A549 (cell line): ENCODE measurements at regions not wholly inside any gene's neighbourhood (a gene's known extent, or its start where the extent isn't known, plus 50 kb on each side); places are given as distances from the start of the nearest gene placed in this dataset.

Experiments used
- ATAC-seq, 2 experiments: fragments of 200-7000 bp in 1 of 2; fragments of >200 bp in 1 of 2; cut with Nextera tagmentation in 1 of 2; cut with Tn5 transposase in 1 of 2; 3 replicates each; pipeline versions ENCODE4 v1.8.0 to v1.9.1; 2018 to 2020; ENCODE audit warnings: mild to moderate bottlenecking in 1 of 2, moderate library complexity in 1 of 2
- CTCF ChIA-PET: fragments of 300-600 bp; sonication (Branson Sonifier 250); formaldehyde crosslinking; extraction: SDS; loops from one replicate; lab custom pipeline; 2021; ENCODE audit warnings: antibody characterized with exemption, inconsistent platforms; lab: Yijun Ruan, JAX
- POLR2A ChIA-PET: fragments of 350-600 bp; formaldehyde crosslinking; extraction: SDS; loops from one replicate; lab custom pipeline; 2021; ENCODE audit warnings: antibody characterized with exemption, inconsistent platforms; lab: Yijun Ruan, JAX
- DNase-seq, 2 experiments: peaks; one replicate each; pipeline versions ENCODE4 v3.0.0 to v3.0.0-alpha.2; 2011 to 2016; ENCODE audit warnings: low read depth in 1 of 2, low spot score in 1 of 2
- FAIRE-seq: peaks from 2 replicates; lab custom pipeline; 2011; peaks lifted over from hg19 to GRCh38; lab: Jason Lieb, UNC
- H3K27ac ChIP-seq, 2 experiments: fragments of >200 bp; sonication (Bioruptor Twin); formaldehyde crosslinking; 3 replicates each; pipeline ENCODE4 v1.5.1; 2016 to 2017
- H3K4me1 ChIP-seq: fragments of >200 bp; sonication (Bioruptor Twin); formaldehyde crosslinking; 3 replicates; pipeline ENCODE4 v1.6.1; 2016
- H3K4me2 ChIP-seq: fragments of >200 bp; sonication (Bioruptor Twin); formaldehyde crosslinking; 3 replicates; pipeline ENCODE4 v1.6.1; 2016
- H3K4me3 ChIP-seq: fragments of >200 bp; sonication (Bioruptor Twin); formaldehyde crosslinking; 3 replicates; pipeline ENCODE4 v1.5.1; 2016
- H3K9me3 ChIP-seq: fragments of >200 bp; sonication (Bioruptor Twin); formaldehyde crosslinking; 3 replicates; pipeline ENCODE4 v1.6.1; 2016
- BHLHE40 ChIP-seq: IDR thresholded peaks from 2 replicates; pipeline ENCODE4 v1.6.1; 2012; ENCODE audit warnings: low read depth, low read length, inconsistent platforms
- CBX2 ChIP-seq: fragments of 200-600 bp; sonication (generic); IDR thresholded peaks from 2 replicates; pipeline ENCODE4 v1.6.1; 2016; ENCODE audit warnings: low read depth, mild to moderate bottlenecking, borderline replicate concordance
- CHD2 ChIP-seq: fragments of 150-350 bp; IDR thresholded peaks from 2 replicates; pipeline ENCODE4 v1.6.1; 2014; ENCODE audit warnings: low read length; ENCODE audit not compliant: partially characterized antibody
- FOXS1 ChIP-seq: fragments of 250-450 bp; sonication (Bioruptor Pico); IDR thresholded peaks from 2 replicates; pipeline ENCODE4 v1.5.0; 2020; ENCODE audit warnings: mild to moderate bottlenecking, moderate library complexity
- HDAC2 ChIP-seq: fragments of 200-600 bp; sonication (generic); IDR thresholded peaks from 2 replicates; pipeline ENCODE4 v1.6.1; 2016
- JUNB ChIP-seq: fragments of >200 bp; sonication (Bioruptor Twin); formaldehyde crosslinking; IDR thresholded peaks from 2 replicates; pipeline ENCODE4 v1.6.1; 2016
- KDM1A ChIP-seq: fragments of 200-600 bp; sonication (generic); IDR thresholded peaks from 2 replicates; pipeline ENCODE4 v1.6.1; 2016; ENCODE audit warnings: low read depth, mild to moderate bottlenecking
- MAZ ChIP-seq: fragments of 150-350 bp; IDR thresholded peaks from 2 replicates; pipeline ENCODE4 v1.6.1; 2014; ENCODE audit warnings: antibody characterized with exemption, low read depth, low read length, borderline replicate concordance
- NFE2L2 ChIP-seq: fragments of 150-350 bp; conservative IDR thresholded peaks from 2 replicates; pipeline ENCODE4 v1.6.1; 2014; ENCODE audit warnings: low read length
- NPAS2 ChIP-seq: fragments of 250-450 bp; sonication (Bioruptor Pico); IDR thresholded peaks from 2 replicates; pipeline ENCODE4 v1.8.0; 2022; ENCODE audit warnings: mild to moderate bottlenecking, moderate library complexity, borderline replicate concordance
- PHF8 ChIP-seq: fragments of 200-600 bp; sonication (generic); IDR thresholded peaks from 2 replicates; pipeline ENCODE4 v1.6.1; 2016; ENCODE audit warnings: low read depth, mild to moderate bottlenecking, antibody characterized with exemption, moderate library complexity, borderline replicate concordance
- POLR2A ChIP-seq: IDR thresholded peaks from 2 replicates; pipeline ENCODE4 v1.6.1; 2012; ENCODE audit warnings: mild to moderate bottlenecking, low read length
- RAD21 ChIP-seq, 2 experiments: fragments of >200 bp in 1 of 2; sonication (Bioruptor Twin) in 1 of 2; formaldehyde crosslinking in 1 of 2; IDR thresholded peaks in 1 of 2; conservative IDR thresholded peaks in 1 of 2; 2 replicates in 1 of 2; 3 replicates in 1 of 2; pipeline ENCODE4 v1.6.1; 2012 to 2018; ENCODE audit warnings: inconsistent platforms in 1 of 2
- RFX5 ChIP-seq: fragments of 450-650 bp; IDR thresholded peaks from 2 replicates; pipeline ENCODE4 v1.7.1; 2014; ENCODE audit warnings: antibody characterized with exemption, mild to moderate bottlenecking, moderate library complexity
- RNF2 ChIP-seq: fragments of 200-600 bp; sonication (generic); IDR thresholded peaks from 2 replicates; pipeline ENCODE4 v1.6.1; 2016; ENCODE audit warnings: low read depth, mild to moderate bottlenecking, antibody characterized with exemption, moderate library complexity, borderline replicate concordance
- SMC3 ChIP-seq: fragments of >200 bp; sonication (Bioruptor Twin); formaldehyde crosslinking; IDR thresholded peaks from 3 replicates; pipeline ENCODE4 v1.6.1; 2018; ENCODE audit warnings: inconsistent platforms
- ZC3H11A ChIP-seq: fragments of 450-650 bp; IDR thresholded peaks from 2 replicates; pipeline ENCODE4 v1.6.1; 2014; ENCODE audit warnings: antibody characterized with exemption, mild to moderate bottlenecking
- WGBS: methylation state at CpG from one replicate; pipeline ENCODE4 v1.1.6; 2017; ENCODE audit errors: missing lambda C conversion rate; 5-methylcytosine and 5-hydroxymethylcytosine counted together
- TF ChIP-seq, protein P1 (sequence below): fragments of 150-350 bp; IDR thresholded peaks from 2 replicates; pipeline ENCODE4 v1.6.1; 2014; ENCODE audit warnings: low read depth, mild to moderate bottlenecking, low read length
- TF ChIP-seq, protein P2 (sequence below): fragments of 450-650 bp; IDR thresholded peaks from 2 replicates; pipeline ENCODE4 v1.6.1; 2014; ENCODE audit warnings: antibody characterized with exemption
- TF ChIP-seq, protein P3 (sequence below): fragments of 250-450 bp; sonication (Bioruptor Pico); IDR thresholded peaks from 2 replicates; pipeline ENCODE4 v1.5.0; 2020; ENCODE audit warnings: low read depth, mild to moderate bottlenecking, moderate library complexity

DNA sequence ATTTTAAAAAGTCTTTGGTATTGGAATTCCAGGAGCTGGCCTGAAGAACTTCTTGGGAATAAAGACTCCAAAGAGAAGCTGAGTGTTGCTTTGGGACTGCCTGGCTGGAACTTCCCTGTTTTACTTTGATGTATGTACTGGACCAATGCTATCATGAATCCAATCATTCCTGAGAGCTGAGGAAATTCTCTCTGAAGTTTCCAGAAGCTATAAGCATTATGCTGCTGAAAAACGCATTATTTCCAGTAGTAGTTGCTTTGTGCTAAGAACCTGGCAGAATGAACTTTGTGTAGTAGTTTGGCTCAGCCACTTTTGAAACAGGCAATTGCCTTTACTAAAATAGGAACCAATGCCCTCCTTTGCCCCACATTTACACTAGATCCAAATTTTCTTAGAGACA lies 260.7 kb downstream of the HLX start (continued):
- TF ChIP-seq, protein P1, sequence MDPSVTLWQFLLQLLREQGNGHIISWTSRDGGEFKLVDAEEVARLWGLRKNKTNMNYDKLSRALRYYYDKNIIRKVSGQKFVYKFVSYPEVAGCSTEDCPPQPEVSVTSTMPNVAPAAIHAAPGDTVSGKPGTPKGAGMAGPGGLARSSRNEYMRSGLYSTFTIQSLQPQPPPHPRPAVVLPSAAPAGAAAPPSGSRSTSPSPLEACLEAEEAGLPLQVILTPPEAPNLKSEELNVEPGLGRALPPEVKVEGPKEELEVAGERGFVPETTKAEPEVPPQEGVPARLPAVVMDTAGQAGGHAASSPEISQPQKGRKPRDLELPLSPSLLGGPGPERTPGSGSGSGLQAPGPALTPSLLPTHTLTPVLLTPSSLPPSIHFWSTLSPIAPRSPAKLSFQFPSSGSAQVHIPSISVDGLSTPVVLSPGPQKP: no peak
- no peak for TF ChIP-seq NFE2L2
- TF ChIP-seq, protein P2, sequence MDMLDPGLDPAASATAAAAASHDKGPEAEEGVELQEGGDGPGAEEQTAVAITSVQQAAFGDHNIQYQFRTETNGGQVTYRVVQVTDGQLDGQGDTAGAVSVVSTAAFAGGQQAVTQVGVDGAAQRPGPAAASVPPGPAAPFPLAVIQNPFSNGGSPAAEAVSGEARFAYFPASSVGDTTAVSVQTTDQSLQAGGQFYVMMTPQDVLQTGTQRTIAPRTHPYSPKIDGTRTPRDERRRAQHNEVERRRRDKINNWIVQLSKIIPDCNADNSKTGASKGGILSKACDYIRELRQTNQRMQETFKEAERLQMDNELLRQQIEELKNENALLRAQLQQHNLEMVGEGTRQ: no peak
- TF ChIP-seq SMC3: no peak
- TF ChIP-seq PHF8: no peak

- Histone ChIP-seq H3K27ac (no peak overlapping the region), H3K4me3 (no peak overlapping the region), H3K4me2 (no peak overlapping the region), H3K4me1 (no peaks in the 10 kb centered on the region), H3K9me3 (no peaks in the 10 kb centered on the region)
- ChIA-PET CTCF (no interaction called here), POLR2A (no interaction called here)
- FAIRE-seq (no peak), DNase-seq (no peak), ATAC-seq (no peak)
- TF ChIP-seq CHD2 (no peak), ZC3H11A (no peak), HDAC2 (no peak), NPAS2 (CRISPR knock-in tag) (no peak)
- 78% methylated on average over 2 of the region's 2 CpGs for WGBS
Measured at GRCh38 chr1:221141096-221141495, 261.9 kb downstream of the HLX start.

GRCh38 chr1:221141606-221142285 lies 262.5 kb downstream of the HLX start:
- TF ChIP-seq, protein P3, sequence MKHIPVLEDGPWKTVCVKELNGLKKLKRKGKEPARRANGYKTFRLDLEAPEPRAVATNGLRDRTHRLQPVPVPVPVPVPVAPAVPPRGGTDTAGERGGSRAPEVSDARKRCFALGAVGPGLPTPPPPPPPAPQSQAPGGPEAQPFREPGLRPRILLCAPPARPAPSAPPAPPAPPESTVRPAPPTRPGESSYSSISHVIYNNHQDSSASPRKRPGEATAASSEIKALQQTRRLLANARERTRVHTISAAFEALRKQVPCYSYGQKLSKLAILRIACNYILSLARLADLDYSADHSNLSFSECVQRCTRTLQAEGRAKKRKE (CRISPR knock-in tag): no peak
- TF ChIP-seq RFX5 (no peak), BHLHE40 (no peak), KDM1A (no peak), MAZ (no peak), POLR2A (no peak), NFE2L2 (no peak), RAD21 (conservative IDR thresholded peaks at IDR 0.05 in 1 of 2, IDR thresholded peaks at IDR 0.05 in 1 of 2) (no peak), RNF2 (no peak), FOXS1 (no peak), PHF8 (no peak), CBX2 (no peak), JUNB (no peak)
- Histone ChIP-seq H3K27ac (no peak overlapping the region), H3K9me3 (no peaks in the 10 kb centered on the region), H3K4me3 (no peak overlapping the region), H3K4me1 (no peaks in the 10 kb centered on the region), H3K4me2 (no peak overlapping the region)
- ChIA-PET CTCF (no interaction called here), POLR2A (no interaction called here)
- no peak for ATAC-seq
- WGBS: 61% methylated on average over 6 of the region's 6 CpGs
- DNase-seq: no peak
- no peak for FAIRE-seq
